LNCaP clone FGC (cell line): ENCODE measurements at regions not wholly inside any gene's neighbourhood (a gene's known extent, or its start where the extent isn't known, plus 50 kb on each side); places are given as distances from the start of the nearest gene placed in this dataset.

Experiments used
- DNase-seq: peaks from one replicate; pipeline ENCODE4 v3.0.0-alpha.2; 2011; ENCODE audit warnings: low read depth
- H3K4me3 ChIP-seq: 2 replicates; pipeline ENCODE4 v1.5.1; 2011; ENCODE audit warnings: mild to moderate bottlenecking, low read depth, low read length, control low read depth
- CTCF ChIP-seq: IDR thresholded peaks from 2 replicates; pipeline ENCODE4 v1.5.1; 2012; ENCODE audit warnings: mild to moderate bottlenecking; ENCODE audit not compliant: control insufficient read depth, insufficient read depth; ENCODE audit errors: extremely low read depth

GRCh38 chr2:139383532-139383931 is 603.3 kb upstream of the NXPH2 start:
- DNase-seq = no peak
- TF ChIP-seq CTCF = no peak

GRCh38 chr2:139380051-139380450 is 599.9 kb upstream of the NXPH2 start:
- no peak overlapping the region for H3K4me3 ChIP-seq
- no peak for DNase-seq
- no peak for TF ChIP-seq CTCF

More at GRCh38 chr2:139383532-139383931, 603.3 kb upstream of the NXPH2 start:
- H3K4me3 ChIP-seq = no peak overlapping the region

GRCh38 chr2:139378373-139378772 is 598.2 kb upstream of the NXPH2 start:
- H3K4me3 ChIP-seq = no peak overlapping the region
- no peak for TF ChIP-seq CTCF
- DNase-seq = no peak

- no peak for TF ChIP-seq CTCF
- H3K4me3 ChIP-seq = no peak overlapping the region
- no peak for DNase-seq
Measured at GRCh38 chr2:139374296-139374850, 594.2 kb upstream of the NXPH2 start.

GRCh38 chr2:139369423-139370409 is 589.5 kb upstream of the NXPH2 start:
- H3K4me3 ChIP-seq = no peak overlapping the region
- DNase-seq = no peak
- TF ChIP-seq CTCF = no peak

GRCh38 chr2:139367416-139367815 is 587.2 kb upstream of the NXPH2 start:
- DNase-seq = no peak
- TF ChIP-seq CTCF = no peak
- no peak overlapping the region for H3K4me3 ChIP-seq
